Endothelial cell of umbilical vein (primary cell): ENCODE measurements at regions not wholly inside any gene's neighbourhood (a gene's known extent, or its start where the extent isn't known, plus 50 kb on each side); places are given as distances from the start of the nearest gene placed in this dataset.

ENCODE experiments used
- BruUV-seq: library from RNA; stranded (reverse); fragments of 400-500 nt; replicated peaks from 2 replicates; lab custom pipeline; 2021; lab: Mats Ljungman, UMichigan
- CTCF ChIA-PET: fragments of 300-600, 350-600 bp; sonication (Branson Sonifier 250); formaldehyde crosslinking; loops from one replicate; lab custom pipeline; 2021; ENCODE audit warnings: antibody characterized with exemption, inconsistent platforms; lab: Charles Lee
- POLR2A ChIA-PET: fragments of 300-600, 350-600 bp; sonication (Branson Sonifier 250); formaldehyde crosslinking; loops from one replicate; lab custom pipeline; 2021; ENCODE audit warnings: antibody characterized with exemption, inconsistent platforms; lab: Charles Lee
- DNase-seq: peaks from one replicate; pipeline ENCODE4 v3.0.0-alpha.2; 2011; ENCODE audit warnings: low read depth, low spot score
- FAIRE-seq: peaks from 2 replicates; lab custom pipeline; 2011; peaks lifted over from hg19 to GRCh38; lab: Jason Lieb, UNC
- H2AFZ ChIP-seq: 2 replicates; pipeline ENCODE4 v1.6.0; 2012; ENCODE audit warnings: low read depth, low read length, control low read depth, inconsistent platforms
- H3K27ac ChIP-seq: 2 replicates; pipeline ENCODE4 v1.5.1; 2011; ENCODE audit warnings: low read depth, mild to moderate bottlenecking, control low read depth, low read length, moderate library complexity; ENCODE audit not compliant: insufficient read depth
- H3K27me3 ChIP-seq, 2 experiments: 2 replicates each; pipeline versions ENCODE4 v1.6.0 to v1.6.1; 2011; ENCODE audit warnings: low read length in 2 of 2, mixed read lengths in 1 of 2; ENCODE audit not compliant: control insufficient read depth in 2 of 2, insufficient read depth in 2 of 2
- H3K36me3 ChIP-seq, 2 experiments: 2 replicates in 1 of 2; 3 replicates in 1 of 2; pipeline ENCODE4 v1.5.1; 2011; ENCODE audit warnings: low read length in 2 of 2, mild to moderate bottlenecking in 1 of 2, moderate library complexity in 1 of 2; ENCODE audit not compliant: control insufficient read depth in 2 of 2, insufficient read depth in 2 of 2; ENCODE audit errors: extremely low read depth in 1 of 2
- H3K4me1 ChIP-seq: 3 replicates; pipeline ENCODE4 v1.5.1; 2011; ENCODE audit warnings: mild to moderate bottlenecking, low read length; ENCODE audit not compliant: control insufficient read depth, insufficient read depth; ENCODE audit errors: extremely low read depth
- H3K4me2 ChIP-seq: 2 replicates; pipeline ENCODE4 v1.6.1; 2011; ENCODE audit warnings: low read length, control low read depth, mixed read lengths; ENCODE audit not compliant: insufficient read depth
- H3K4me3 ChIP-seq, 3 experiments: fragments of 200-600 bp in 1 of 3; sonication (generic), shearing (Covaris generic) in 1 of 3; replicated peaks in 1 of 3; 2 replicates each; pipeline ENCODE4 v1.5.1; 2011 to 2016; ENCODE audit warnings: control low read depth in 3 of 3, low read length in 3 of 3, mild to moderate bottlenecking in 2 of 3, inconsistent platforms in 1 of 3, low read depth in 1 of 3, moderate library complexity in 1 of 3; ENCODE audit not compliant: insufficient read depth in 1 of 3
- H3K79me2 ChIP-seq: 2 replicates; pipeline ENCODE4 v1.6.0; 2012; ENCODE audit warnings: low read length, inconsistent platforms; ENCODE audit not compliant: control insufficient read depth, insufficient read depth
- H3K9ac ChIP-seq: replicated peaks from 2 replicates; pipeline ENCODE3; 2011; ENCODE audit warnings: low read length, control low read depth; ENCODE audit not compliant: insufficient read depth; ENCODE audit errors: extremely low read depth
- H3K9me1 ChIP-seq: replicated peaks from 3 replicates; pipeline ENCODE4 v1.6.0; 2011; ENCODE audit warnings: mild to moderate bottlenecking, low read length; ENCODE audit not compliant: control insufficient read depth, insufficient read depth; ENCODE audit errors: extremely low read depth
- H3K9me3 ChIP-seq: replicated peaks from 2 replicates; pipeline ENCODE4 v1.5.1; 2012; ENCODE audit warnings: low read length, inconsistent platforms; ENCODE audit not compliant: control insufficient read depth, insufficient read depth
- H4K20me1 ChIP-seq: replicated peaks from 2 replicates; pipeline ENCODE3; 2011; ENCODE audit warnings: mild to moderate bottlenecking, low read length; ENCODE audit not compliant: control insufficient read depth, insufficient read depth; ENCODE audit errors: extremely low read depth
- EZH2 ChIP-seq: IDR thresholded peaks from 2 replicates; pipeline ENCODE4 v1.6.1; 2012; ENCODE audit warnings: borderline replicate concordance, low read depth, mild to moderate bottlenecking, moderate library complexity, low read length, inconsistent platforms; ENCODE audit not compliant: severe bottlenecking
- FOS ChIP-seq: IDR thresholded peaks from 2 replicates; pipeline ENCODE4 v1.6.1; 2011; ENCODE audit warnings: mild to moderate bottlenecking, low read length, moderate library complexity, borderline replicate concordance; ENCODE audit not compliant: insufficient read depth
- GATA2 ChIP-seq: IDR thresholded peaks from 2 replicates; pipeline ENCODE4 v1.7.0; 2011; ENCODE audit warnings: low read depth, mild to moderate bottlenecking, moderate library complexity, mixed read lengths, low read length; ENCODE audit not compliant: insufficient read length, insufficient read depth
- JUN ChIP-seq: IDR thresholded peaks from 2 replicates; pipeline ENCODE4 v1.6.1; 2011; ENCODE audit warnings: borderline replicate concordance, low read depth; ENCODE audit not compliant: insufficient read length, insufficient read depth
- MYC ChIP-seq: IDR thresholded peaks from one replicate; pipeline ENCODE4 v1.6.1; 2011; ENCODE audit warnings: mild to moderate bottlenecking, low read depth, low read length
- POLR2A ChIP-seq: IDR thresholded peaks from 2 replicates; pipeline ENCODE4 v1.6.1; 2012; ENCODE audit warnings: low read depth, mild to moderate bottlenecking, control low read depth, low read length
- POLR2AphosphoS5 ChIP-seq: IDR thresholded peaks from 2 replicates; pipeline ENCODE4 v1.6.1; 2012; ENCODE audit warnings: low read depth, mild to moderate bottlenecking, control low read depth, low read length, moderate library complexity; ENCODE audit not compliant: insufficient read depth
- dilution Hi-C: fragments of 300-500 bp; cut with MboI; formaldehyde crosslinking; loops from one replicate; pipeline ENCODE4 v1.15.0; 2019; ENCODE audit warnings: low sequenced_read_pairs; ENCODE audit not compliant: extremely low pct_ligation_motif_present
- intact Hi-C: fragments of 100-400 bp; cut with micrococcal nuclease; formaldehyde crosslinking; loops from one replicate; pipeline ENCODE4 v1.10.0; 2022
- TF ChIP-seq, protein P1 (sequence below), 2 donors: IDR thresholded peaks; 1 replicate in 1 of 2; 2 replicates in 1 of 2; pipeline ENCODE4 v1.5.1; 2011; ENCODE audit warnings: low read length in 2 of 2, mild to moderate bottlenecking in 2 of 2, moderate library complexity in 2 of 2, control low read depth in 1 of 2, inconsistent platforms in 1 of 2, low read depth in 1 of 2; ENCODE audit not compliant: insufficient read depth in 1 of 2; ENCODE audit errors: extremely low read depth in 1 of 2
- TF ChIP-seq, protein P2 (sequence below): IDR thresholded peaks from 2 replicates; pipeline ENCODE4 v1.6.1; 2011; ENCODE audit not compliant: insufficient read depth, insufficient read length

DNA sequence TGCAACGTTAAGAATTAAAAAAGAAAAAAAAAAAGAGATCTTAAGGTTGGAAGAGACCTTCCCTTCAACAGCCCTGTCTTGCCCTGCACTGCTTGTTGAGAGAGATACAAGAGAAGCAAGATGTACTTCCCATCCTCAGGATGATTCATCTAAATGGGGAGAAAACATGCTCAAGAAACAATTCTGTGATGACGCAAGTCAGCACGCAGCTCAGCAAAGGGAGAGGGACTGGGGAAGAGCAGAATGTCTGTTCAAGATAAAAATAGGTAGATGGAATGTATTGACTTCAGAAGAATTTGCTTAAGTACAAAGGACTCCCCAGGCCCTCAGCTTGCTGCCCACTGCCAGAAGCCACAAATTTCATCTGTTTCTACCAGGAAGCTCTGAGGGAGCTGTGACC is 198.2 kb upstream of the SPRED2 start:
- no peak for FAIRE-seq
- dilution Hi-C loops = no loop called here
- Histone ChIP-seq H2AFZ (no peak overlapping the region), H3K27ac (no peak overlapping the region), H3K9me1 (no peaks in the 10 kb centered on the region), H4K20me1 (no peaks in the 10 kb centered on the region), H3K27me3 (peaks cover 5 to 11% of the 10 kb centered on the region in 2 experiments), H3K4me2 (no peak overlapping the region), H3K79me2 (no peaks in the 10 kb centered on the region), H3K4me3 (no peak overlapping the region), H3K36me3 (no peaks in the 10 kb centered on the region), H3K4me1 (no peaks in the 10 kb centered on the region), H3K9ac (no peak overlapping the region), H3K9me3 (no peaks in the 10 kb centered on the region)
- intact Hi-C loops = no loop called here
- POLR2A ChIA-PET = no interaction called here
- CTCF ChIA-PET = interaction anchor here (0.7 to 1.2 kb wide), 2 partner anchors 10 to 12 kb away, joined by 3 read pairs; no protein-coding TSS in a partner anchor
- no peak for DNase-seq
- TF ChIP-seq EZH2 (no peak), JUN (no peak), POLR2A (no peak), MYC (no peak), GATA2 (no peak), FOS (no peak), POLR2AphosphoS5 (no peak)
- TF ChIP-seq, protein P1, sequence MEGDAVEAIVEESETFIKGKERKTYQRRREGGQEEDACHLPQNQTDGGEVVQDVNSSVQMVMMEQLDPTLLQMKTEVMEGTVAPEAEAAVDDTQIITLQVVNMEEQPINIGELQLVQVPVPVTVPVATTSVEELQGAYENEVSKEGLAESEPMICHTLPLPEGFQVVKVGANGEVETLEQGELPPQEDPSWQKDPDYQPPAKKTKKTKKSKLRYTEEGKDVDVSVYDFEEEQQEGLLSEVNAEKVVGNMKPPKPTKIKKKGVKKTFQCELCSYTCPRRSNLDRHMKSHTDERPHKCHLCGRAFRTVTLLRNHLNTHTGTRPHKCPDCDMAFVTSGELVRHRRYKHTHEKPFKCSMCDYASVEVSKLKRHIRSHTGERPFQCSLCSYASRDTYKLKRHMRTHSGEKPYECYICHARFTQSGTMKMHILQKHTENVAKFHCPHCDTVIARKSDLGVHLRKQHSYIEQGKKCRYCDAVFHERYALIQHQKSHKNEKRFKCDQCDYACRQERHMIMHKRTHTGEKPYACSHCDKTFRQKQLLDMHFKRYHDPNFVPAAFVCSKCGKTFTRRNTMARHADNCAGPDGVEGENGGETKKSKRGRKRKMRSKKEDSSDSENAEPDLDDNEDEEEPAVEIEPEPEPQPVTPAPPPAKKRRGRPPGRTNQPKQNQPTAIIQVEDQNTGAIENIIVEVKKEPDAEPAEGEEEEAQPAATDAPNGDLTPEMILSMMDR (IDR thresholded peaks at IDR 0.05; ENCODE audit: extremely low read depth in 1 of 2, insufficient read depth in 1 of 2, low read depth in 1 of 2, low read length in 2 of 2) = no peak
- TF ChIP-seq, protein P2, sequence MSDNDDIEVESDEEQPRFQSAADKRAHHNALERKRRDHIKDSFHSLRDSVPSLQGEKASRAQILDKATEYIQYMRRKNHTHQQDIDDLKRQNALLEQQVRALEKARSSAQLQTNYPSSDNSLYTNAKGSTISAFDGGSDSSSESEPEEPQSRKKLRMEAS = no peak
- no TSS peak for BruUV-seq
